ENCODE measurements at regions not wholly inside any gene's neighbourhood (a gene's known extent, or its start where the extent isn't known, plus 50 kb on each side); places are given as distances from the start of the nearest gene placed in this dataset.

- TF ChIP-seq CTCF (IDR thresholded peaks at IDR 0.05): no peak
- Histone ChIP-seq H3K4me3 (no peak overlapping the region), H3K4me1 (no peaks in the 10 kb centered on the region), H3K27ac (no peak overlapping the region), H3K9me3 (peaks cover 0 to 24% of the 10 kb centered on the region in 2 donors), H3K36me3 (no peaks in the 10 kb centered on the region), H3K27me3 (no peaks in the 10 kb centered on the region)
- DNase-seq (no peak), ATAC-seq (no peak)
- intact Hi-C loops (cut with DNase I): no loop called here
These were observed 178.2 kb upstream of the TSHZ3 start for GRCh38 chr19:31527443-31527842.

GRCh38 chr19:31528261-31528660 is 179.0 kb upstream of the TSHZ3 start:
- no peak for DNase-seq
- Histone ChIP-seq H3K36me3 (no peaks in the 10 kb centered on the region), H3K4me3 (no peak overlapping the region), H3K9me3 (peaks cover 0 to 24% of the 10 kb centered on the region in 2 donors), H3K27ac (no peak overlapping the region), H3K4me1 (no peaks in the 10 kb centered on the region), H3K27me3 (no peaks in the 10 kb centered on the region)
- intact Hi-C loops (cut with DNase I): no loop called here
- ATAC-seq: no peak
- TF ChIP-seq CTCF (IDR thresholded peaks at IDR 0.05): no peak

GRCh38 chr19:31529121-31529520 is 179.9 kb upstream of the TSHZ3 start:
- Histone ChIP-seq H3K4me3 (no peak overlapping the region), H3K4me1 (no peaks in the 10 kb centered on the region), H3K27me3 (no peaks in the 10 kb centered on the region), H3K9me3 (peaks cover 0 to 22% of the 10 kb centered on the region in 2 donors), H3K36me3 (no peaks in the 10 kb centered on the region), H3K27ac (no peak overlapping the region)
- ATAC-seq: no peak
- TF ChIP-seq CTCF (IDR thresholded peaks at IDR 0.05): no peak
- no peak for DNase-seq
- intact Hi-C loops (cut with DNase I): no loop called here

GRCh38 chr19:31530781-31531180 is 181.5 kb upstream of the TSHZ3 start:
- H3K9me3 ChIP-seq: peaks cover 0 to 16% of the 10 kb centered on the region in 2 donors
- ATAC-seq (no peak), DNase-seq (no peak)
- no peaks in the 10 kb centered on the region for H3K4me1 ChIP-seq
- no peaks in the 10 kb centered on the region for H3K27me3 ChIP-seq
- H3K27ac ChIP-seq: no peak overlapping the region
- intact Hi-C loops (cut with DNase I): no loop called here
- no peaks in the 10 kb centered on the region for H3K36me3 ChIP-seq
- H3K4me3 ChIP-seq: no peak overlapping the region
- TF ChIP-seq CTCF (IDR thresholded peaks at IDR 0.05): no peak

GRCh38 chr19:31531326-31531725 is 182.1 kb upstream of the TSHZ3 start:
- Histone ChIP-seq H3K27me3 (no peaks in the 10 kb centered on the region), H3K27ac (no peak overlapping the region), H3K9me3 (peaks cover 0 to 11% of the 10 kb centered on the region in 2 donors), H3K4me3 (no peak overlapping the region), H3K36me3 (no peaks in the 10 kb centered on the region), H3K4me1 (no peaks in the 10 kb centered on the region)
- no peak for DNase-seq
- intact Hi-C loops (cut with DNase I): no loop called here
- TF ChIP-seq CTCF (IDR thresholded peaks at IDR 0.05): no peak
- no peak for ATAC-seq
